Right renal pelvis (tissue), 4 donors: ENCODE measurements at regions not wholly inside any gene's neighbourhood (a gene's known extent, or its start where the extent isn't known, plus 50 kb on each side); places are given as distances from the start of the nearest gene placed in this dataset.
"Not testable (repeated sequence)": the region's sequence is repeated elsewhere in the genome, so short reads cannot be mapped to it uniquely, and the experiment has no call there.

Experiments used
- DNase-seq, 4 donors: peaks; one replicate each; pipeline ENCODE4 v3.0.0-alpha.2; 2013; ENCODE audit warnings: low read depth in 4 of 4, low spot score in 3 of 4, missing footprints in 1 of 4

DNA sequence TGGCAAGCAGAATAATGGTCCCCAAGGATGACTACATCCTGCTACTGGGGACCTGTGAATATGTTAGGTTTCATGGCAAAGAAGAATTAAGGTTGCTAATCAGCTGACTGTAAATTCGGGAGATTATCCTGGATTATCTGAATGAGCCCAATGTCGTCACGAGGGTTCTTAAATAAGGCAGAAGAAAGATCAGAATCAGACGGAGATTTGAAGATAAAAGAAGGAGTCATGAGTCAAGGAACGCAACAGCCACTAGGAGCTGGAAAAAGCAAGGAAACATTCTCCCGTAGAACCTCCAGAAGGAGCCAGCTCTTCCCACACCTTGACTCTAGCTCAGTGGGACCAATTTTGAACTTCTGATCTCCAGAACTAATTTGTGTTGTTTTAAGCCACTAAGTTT lies 82.9 kb upstream of the APBB1IP start:
- no peak for DNase-seq

DNA sequence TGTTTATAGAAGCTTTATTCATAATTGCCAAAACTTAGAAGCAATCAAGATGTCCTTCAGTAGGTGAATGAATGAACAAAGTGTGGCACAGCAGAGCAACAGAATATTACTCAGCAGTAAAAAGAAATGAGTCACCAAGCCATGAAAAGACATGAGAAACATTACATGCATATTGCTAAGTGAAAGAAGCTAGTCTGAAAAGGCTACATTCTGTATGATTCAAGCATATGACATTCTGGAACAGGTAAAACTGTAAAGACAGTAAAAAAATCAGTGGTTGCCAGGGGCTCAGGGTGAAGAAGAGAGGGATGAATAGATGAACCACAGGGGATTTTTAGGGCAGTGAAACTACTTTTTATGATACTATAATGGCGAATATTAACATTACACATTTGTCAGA lies 80.9 kb upstream of the APBB1IP start:
- no peak for DNase-seq

DNA sequence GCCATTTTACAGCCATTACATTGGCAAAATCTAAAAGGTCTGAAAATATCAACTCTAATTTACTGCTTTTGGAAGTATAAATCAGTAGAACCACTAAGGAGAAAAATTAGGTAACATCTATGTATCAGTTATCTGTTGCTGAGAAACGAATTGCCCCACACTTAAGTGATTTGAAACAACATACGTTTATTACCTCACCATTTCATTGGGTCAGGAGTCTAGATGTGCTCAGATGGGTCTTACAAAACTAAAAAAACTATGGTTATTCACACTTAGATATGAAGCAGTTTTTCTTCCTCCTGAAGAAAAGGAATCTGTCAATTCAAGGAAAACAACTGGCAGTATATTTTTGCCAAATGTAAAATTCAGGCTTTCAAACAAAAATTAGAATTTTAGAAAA lies 80.1 kb upstream of the APBB1IP start:
- no peak for DNase-seq

DNA sequence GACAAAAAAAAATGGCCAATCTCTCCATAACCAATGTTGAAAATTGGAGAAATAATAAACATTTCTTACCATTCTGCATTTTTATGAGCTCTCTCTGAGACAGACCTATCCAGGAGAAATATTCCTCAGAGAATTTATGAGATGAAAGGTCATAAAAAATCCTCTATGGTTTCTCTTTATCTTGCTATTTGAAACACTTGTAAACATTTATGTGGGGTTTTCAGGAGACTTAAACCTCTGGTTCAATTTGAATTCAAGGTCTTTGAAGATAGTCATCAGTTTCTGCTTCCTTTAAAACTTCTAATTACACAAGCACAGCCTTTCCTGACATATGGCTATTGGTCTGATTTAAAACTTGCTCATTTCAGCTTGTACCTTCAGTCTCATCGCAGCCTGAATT lies 78.5 kb upstream of the APBB1IP start:
- DNase-seq: no peak

DNA sequence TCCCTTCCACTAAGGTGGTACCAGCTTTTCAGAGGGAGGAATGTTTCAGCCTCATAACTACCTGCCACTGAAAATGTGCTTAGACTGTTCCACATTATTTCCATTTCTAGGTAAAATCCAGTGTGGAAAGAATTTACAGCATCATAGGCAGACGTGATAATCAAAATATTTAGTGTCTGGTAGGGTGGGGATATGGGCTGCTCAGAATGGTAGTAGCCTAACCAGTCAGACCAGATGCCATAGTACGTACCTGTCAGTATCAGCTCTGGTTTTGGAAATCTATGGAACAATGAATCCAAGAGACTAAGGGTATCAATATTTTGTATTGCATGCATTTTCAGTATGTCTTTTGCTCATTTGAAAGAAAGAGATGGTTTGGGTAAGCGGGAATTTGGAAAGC lies 76.8 kb upstream of the APBB1IP start:
- DNase-seq: no peak

DNA sequence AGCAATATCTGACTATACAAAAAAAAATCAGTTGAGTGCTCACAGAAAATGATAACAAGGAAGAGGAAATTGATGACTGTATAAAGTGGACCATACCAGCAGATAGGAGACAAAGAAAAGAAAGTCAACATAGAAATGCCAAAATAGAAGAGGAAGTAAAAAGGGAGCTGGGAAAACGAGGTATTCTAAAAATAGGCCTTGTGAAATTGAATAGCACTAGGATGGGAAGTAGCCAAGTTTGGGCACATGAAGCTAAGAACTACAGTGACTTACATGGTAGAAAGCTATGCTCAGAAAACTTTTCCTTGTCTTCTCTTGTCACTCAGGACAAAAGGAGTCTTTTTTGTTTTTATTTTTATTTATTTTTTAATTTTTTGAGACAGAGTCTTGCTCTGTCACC lies 76.2 kb upstream of the APBB1IP start:
- no peak for DNase-seq

DNA sequence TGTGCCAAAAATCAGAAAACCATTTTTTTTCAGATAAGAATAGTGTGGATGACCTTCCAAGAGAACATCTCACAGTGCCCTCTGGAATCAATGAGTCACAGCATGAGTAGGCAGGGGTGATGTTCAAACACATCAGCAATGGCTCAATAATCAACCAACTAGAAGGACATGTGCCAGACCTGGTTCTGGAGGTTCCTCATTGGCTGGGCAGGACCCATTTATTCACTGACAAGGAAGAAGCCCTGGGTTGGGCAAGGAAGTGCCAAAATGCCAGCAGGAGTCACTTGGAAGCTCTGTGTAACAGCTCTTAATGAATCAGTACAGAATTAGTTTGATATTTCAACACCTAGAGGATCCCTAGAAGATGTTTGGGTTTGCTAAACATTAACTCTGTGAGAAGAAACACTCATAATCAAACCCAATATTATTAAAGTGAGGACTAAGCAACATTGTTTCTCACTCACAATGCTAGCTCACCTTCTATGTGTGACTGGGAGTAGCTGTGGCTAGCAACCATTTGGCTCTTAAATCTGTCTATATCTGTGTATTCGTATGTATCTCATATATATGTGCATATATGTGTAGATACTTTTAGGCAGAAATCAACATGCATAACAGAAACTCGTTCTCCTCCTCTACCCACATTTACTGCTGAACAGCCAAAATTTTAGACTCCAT lies 72.3 kb upstream of the APBB1IP start:
- DNase-seq: no peak

DNA sequence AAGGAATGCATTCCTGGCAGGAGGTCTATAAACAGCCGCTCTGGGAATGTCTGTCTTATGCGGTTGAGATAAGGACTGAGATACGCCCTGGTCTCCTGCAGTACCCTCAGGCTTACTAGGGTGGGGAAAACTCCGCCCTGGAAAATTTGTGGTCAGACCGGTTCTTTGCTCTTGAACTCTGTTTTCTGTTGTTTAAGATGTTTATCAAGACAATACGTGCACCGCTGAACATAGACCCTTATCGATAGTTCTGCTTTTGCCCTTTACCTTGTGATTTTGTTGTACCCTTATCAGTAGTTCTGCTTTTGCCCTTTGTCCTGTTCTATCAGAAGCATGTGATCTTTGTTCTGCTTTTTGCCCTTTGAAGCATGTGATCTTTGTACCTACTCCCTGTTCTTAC lies 71.1 kb upstream of the APBB1IP start:
- not testable (repeated sequence) for DNase-seq

DNA sequence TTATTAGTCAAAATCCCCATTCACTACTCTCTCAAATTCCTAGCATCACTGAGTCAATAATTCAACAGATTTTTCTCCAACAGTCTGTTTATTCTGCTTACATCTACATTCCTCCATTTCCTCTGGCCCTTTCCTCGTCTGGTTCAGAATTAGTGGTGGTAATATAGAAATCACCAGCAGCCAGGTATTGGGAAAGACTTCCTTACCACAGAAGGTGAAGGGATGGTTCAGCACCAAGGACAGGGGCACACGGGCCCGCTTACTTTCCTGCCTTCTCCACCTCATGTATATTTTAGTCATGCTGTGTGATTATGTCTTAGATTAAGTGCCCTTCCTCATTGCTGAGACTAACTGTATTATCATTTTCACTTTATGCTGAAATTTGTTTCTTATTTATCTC lies 70.4 kb upstream of the APBB1IP start:
- DNase-seq: peak; percentile 51 to 60 (median 56)

DNA sequence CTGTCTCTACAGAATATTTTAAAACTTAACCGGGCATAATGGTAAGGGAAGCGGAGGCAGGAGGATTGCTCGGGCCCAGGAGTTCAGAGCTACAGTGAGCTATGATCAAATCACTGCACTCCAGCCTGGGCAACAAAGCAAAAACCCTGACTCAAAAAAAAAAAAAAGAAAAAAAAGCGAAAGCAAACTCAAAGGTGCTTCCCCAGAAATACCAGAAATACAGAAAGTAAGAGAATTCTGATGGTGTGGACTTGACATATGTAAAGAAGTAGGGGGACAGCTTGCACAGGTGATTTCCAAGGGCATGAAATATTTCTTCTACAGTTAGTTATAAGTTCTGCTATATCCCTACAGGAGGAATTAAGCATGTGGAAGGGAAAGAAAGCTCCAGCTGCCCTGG lies 69.7 kb upstream of the APBB1IP start:
- no peak for DNase-seq

DNA sequence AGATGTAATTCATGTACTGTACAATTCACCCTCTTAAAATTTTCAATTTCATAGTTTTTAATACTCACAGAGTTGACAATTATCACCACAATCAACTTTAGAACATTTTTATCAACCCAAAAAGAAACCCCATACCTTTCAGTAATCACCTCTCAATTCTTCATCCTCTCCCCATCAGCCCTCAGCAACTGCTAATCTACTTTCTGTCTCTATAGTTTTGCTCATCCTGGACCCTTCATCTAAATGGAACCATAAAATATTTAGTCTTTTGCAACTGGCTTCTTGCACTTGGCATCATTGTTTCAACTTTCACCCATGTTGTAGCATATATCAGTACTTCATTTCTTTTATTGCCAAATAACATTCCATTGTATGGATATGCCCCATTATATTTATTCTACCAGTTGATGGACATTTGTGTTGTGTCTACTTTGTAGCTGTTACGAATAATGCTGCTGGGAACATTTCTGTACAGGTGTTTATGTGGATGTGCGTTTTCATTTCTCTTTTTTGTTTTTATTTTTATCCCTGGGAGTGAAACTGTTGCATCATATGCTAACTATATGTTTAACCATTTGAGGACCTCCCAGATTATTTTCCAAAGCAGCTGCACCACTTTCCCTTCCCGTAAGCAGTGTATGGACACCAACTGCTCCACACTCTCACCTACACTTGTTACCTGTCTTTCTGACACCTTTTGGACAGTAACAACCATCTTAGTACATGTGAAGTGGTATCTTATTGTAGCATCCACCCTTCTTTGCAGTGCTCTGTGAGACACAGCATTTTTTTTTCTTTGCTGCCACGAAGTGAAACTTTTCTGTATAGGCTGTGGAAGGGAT lies 65.4 kb upstream of the APBB1IP start:
- DNase-seq: no peak

DNA sequence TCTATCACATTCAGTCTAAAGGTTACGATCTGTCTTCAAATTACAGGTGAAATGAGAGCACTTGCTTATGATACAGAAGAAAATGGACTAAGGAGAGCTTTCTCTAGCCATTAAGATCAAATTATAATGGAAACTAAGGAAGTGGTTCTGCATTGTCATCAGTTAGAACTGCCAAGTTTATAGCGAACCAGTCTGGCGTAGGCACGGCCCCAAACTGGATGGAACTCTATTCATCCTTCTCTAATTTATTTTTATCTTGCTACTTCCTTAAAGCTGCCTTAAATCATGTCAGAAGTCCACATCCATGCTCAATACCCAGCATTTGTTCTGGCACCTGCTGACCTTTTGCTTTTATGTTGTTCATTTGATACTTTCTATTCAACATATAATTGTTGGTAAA lies 63.7 kb upstream of the APBB1IP start:
- no peak for DNase-seq

DNA sequence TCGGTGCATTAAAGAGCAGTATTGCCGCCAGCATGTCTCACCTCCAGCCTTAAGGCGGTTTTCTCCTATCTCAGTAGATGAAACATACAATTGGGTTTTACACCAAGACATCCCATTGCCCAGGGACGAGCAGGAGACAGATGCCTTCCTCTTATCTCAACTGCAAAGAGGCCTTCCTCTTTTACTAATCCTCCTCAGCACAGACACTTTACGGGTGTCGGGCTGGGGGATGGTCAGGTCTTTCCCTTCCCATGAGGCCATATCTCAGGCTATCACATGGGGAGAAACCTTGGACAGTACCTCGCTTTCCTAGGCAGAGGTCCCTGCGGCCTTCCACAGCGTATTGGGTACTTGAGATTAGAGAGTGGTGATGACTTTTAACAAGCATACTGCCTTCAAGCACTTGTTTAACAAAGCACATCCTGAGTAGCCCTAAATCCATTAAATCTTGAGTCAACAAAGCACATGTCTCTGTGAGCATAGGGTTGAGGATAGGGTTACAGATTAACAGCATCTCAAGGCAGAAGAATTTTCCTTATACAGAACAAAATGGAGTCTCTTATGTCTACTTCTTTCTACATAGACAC lies 60.8 kb upstream of the APBB1IP start:
- not testable (repeated sequence) for DNase-seq

DNA sequence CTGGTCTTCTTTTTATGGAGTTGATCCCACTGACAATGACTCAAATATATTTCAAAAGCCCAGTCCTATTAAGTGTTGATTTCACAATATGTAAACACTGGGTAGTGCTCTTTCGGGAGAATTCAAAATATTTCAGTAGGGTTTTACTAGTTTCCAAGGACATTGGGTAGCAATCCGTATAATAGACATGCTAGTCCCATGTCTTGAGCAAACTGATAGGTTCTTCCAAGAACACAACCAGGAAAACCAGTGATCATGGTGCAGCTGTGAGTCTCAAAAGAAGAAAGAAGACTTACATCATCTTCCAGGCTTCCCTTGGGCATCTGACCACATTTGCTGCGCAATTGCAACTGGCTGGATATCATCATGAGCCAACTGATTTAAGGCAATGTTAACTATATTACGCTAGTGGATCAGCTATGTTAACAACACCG lies 59.3 kb upstream of the APBB1IP start:
- DNase-seq: no peak

DNA sequence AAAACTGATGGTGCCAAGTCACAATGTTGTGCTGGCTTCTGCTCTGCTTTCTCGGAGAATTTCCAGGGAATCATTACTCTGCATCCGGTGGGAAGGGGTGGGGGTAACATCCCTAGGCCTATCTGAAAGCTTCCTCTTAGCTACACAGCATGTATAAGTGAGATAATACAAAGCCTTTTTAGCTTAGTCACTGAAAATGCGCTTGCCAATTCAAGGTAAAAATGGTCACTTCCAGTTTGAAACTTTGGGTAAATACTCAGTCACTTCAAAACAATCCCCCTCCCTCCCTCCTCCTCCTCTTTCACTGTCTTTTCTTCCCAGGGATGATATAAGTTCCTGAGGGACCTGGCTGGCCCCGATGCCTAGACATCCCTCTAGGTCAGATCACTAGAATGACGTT lies 57.3 kb upstream of the APBB1IP start:
- no peak for DNase-seq

DNA sequence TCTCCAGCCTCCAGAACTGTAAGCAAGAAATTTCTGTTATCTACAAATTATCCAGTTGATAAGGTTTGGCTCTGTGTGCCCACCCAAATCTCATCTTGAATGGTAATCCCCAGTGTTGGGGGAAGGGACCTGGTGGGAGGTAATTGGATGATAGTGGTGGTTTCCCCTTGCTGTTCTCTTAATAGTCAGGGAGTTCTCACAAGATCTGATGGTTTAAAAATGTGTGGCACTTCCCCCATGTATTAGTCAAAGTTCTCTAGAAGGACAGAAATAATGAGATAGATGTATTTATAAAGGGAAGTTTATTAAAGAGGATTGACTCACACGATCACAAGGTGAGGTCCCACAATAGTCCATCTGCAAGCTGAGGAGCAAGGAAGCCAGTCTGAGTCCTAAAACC lies 56.2 kb upstream of the APBB1IP start:
- DNase-seq: no peak

DNA sequence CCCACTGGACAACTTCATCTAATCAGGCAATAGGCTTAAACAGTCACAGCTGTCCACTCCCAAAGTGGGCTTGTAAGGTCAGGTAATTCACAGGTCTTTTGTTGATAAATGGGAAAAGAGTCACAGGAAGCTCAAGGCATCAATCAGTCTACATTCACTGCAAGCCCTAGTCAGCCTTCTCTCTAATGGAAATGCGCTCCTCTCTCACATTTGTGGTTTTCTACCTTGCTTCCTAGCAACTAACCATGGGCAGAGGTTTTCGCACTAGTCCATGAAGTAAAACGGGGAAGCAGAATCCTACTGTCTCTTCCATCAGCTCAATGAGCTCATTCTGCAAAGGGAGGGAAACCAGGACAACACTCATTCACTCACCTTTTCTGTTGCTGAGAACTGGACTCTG lies 53.5 kb upstream of the APBB1IP start:
- DNase-seq: no peak

DNA sequence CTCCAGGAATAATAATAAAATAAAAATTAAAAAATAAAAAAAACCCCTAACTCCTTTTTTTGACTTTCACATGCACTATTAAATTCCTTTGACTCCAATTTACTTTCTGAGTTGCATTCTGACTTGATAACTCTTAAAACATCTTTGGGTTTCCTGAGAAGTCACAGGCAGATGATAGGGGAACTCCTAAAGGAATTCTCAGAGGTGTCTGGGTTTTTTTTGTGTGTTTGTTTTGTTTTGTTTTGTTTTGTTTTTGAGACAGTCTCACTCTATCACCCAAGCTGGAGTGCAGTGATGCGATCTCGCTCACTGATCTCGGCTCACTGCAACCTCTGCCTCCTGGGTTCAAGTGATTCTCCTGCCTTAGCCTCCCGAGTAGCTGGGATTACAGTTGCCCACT lies 52.7 kb upstream of the APBB1IP start:
- no peak for DNase-seq

DNA sequence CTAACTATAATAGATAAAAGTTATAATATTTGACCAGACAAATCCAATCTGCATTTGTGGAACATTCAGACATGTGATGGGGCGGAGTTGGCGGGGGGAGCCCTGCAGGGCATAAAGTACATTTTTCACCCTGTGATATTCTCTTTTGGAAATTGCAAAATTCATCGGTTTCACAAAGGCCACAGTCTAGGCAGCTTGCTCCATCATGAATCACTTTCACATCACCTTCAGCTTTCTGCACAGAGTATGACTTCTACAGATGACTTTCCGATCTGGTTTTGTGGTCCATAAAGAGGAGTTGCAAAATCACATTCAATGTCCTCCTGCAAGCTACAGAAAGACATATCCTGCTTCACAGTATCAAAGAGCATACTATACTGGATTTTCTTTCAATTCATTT lies 51.4 kb upstream of the APBB1IP start:
- DNase-seq: no peak
